ENCODE measurements at regions not wholly inside any gene's neighbourhood (a gene's known extent, or its start where the extent isn't known, plus 50 kb on each side); places are given as distances from the start of the nearest gene placed in this dataset.
"Not testable (repeated sequence)": the region's sequence is repeated elsewhere in the genome, so short reads cannot be mapped to it uniquely, and the experiment has no call there.

DNA sequence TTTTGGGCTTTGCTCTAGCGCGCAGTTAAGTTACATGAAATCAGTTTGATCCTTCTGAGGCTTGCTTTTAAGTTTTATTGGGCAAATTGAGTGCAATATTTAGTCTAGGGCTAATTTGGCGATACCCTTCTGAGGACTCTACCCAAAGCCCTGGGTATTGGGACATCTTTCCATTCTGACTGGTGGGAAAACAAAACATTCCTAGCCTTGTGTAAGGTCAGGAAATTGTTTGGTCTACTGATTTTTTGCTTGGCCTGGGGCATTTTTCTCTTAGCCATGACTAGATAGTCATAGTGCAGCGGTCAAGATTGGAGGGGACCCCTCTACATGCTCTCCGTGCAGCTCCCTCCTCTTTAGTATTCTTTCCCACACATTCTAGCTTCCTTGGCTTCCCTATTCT, 189.6 kb upstream of the PTGFR start:
- DNase-seq, result no peak

DNA sequence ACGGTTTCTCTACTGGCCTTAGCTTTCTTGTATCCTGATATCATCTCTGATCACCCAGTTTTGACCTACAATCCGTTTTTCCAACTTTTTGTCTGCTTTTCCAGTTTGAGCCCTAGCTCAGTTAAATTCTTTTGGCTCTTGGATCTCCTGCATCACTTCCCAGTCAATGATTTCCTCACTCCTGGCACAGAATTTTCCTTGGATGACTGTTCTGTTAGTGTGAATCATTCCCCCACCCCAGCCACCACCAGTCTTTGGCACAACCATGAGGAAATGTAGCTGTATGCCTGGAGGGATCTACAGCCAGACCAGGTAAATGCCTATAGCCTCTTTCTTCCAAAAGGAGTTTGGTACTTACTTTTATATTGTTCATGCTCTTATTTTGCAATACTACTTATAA, 187.2 kb upstream of the PTGFR start:
- no peak for DNase-seq

DNA sequence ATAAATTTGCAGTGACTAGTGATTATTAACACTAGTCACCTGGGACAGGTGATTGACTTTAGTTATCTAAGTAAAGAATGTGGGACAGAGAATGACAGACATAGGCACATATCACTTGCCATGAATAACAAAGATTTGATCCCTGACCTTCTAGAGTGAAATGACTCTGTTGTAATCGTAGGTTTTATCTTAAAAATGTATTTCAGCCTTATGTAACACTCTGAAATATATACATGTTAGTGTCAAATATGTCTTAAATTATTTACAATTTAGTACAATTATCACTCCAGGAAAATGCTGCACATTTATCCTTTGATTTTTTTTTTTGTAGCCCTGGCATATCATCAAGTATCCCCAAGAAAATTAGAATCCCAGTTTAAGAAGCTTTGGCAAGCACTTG, 186.4 kb upstream of the PTGFR start:
- DNase-seq, result no peak

DNA sequence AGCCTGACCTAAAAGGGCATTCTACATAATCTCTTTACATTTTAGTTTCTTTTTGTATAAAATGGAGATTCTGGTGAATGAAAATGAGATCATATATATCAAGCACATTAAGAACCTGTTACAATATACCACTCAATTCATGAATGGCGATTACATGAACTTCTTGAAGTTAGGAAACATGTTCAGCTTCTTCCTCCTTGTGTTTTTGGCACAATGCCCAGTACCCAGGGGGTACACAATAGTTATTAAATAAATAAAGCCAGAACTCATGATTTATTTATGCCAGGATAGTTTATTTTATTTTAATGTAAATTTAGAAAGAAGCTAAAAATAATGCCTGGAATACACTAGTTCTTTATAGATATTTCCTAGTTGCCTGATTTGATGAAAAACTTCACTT, 186.0 kb upstream of the PTGFR start:
- DNase-seq, result no peak

DNA sequence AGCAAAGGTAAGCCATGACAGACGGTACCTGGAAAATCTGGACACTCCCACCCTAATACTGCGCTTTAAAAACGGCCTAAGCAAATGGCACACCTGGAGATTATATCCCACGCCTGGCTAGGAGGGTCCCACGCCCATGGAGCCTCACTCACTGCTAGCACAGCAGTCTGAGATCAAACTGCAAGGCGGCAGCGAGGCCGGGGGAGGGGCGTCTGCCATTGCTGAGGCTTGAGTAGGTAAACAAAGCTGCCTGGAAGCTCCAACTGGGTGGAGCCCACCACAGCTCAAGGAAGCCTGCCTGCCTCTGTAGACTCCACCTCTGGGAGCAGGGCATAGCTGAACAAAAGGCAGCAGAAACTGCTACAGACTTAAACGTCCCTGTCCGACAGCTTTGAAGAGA, 180.5 kb upstream of the PTGFR start:
- DNase-seq, result not testable (repeated sequence)

DNA sequence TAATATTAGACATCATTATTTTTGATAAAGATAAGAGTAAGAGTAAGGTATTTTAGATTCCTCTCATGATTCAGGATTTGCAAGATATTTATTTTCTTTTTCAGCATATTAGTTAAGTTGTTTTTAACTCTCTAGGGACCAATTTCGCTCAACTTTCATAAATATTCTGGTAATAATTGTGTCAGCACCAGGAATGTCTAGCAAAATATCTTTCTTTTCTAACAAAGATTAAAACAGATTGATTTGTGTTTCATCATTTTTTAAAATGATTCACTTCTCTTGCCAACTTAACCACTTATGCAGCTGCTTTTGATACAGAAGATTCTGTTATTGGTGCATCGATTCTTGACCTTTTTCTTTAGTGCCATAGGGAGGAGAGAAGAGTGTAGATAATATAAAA, 172.8 kb upstream of the PTGFR start:
- no peak for DNase-seq

DNA sequence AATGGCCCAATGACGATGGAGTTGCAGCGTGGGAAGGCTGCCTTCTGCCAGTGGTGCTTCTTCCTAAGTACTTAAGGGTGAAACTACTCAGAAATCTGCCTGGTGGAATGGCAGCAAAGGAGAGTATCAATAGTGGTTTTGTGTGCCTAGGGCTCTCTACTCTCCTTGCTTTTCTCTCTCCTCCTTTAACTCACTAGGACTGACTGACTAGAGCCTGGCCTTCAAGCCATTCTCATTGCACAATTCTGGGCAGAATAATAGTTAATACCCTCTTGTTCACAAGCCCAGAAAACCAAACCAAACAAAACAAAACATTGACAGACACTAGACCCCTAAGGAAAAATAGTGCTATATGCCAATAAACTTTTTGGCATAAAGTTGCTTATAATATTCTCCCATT, 171.2 kb upstream of the PTGFR start:
- no peak for DNase-seq

DNA sequence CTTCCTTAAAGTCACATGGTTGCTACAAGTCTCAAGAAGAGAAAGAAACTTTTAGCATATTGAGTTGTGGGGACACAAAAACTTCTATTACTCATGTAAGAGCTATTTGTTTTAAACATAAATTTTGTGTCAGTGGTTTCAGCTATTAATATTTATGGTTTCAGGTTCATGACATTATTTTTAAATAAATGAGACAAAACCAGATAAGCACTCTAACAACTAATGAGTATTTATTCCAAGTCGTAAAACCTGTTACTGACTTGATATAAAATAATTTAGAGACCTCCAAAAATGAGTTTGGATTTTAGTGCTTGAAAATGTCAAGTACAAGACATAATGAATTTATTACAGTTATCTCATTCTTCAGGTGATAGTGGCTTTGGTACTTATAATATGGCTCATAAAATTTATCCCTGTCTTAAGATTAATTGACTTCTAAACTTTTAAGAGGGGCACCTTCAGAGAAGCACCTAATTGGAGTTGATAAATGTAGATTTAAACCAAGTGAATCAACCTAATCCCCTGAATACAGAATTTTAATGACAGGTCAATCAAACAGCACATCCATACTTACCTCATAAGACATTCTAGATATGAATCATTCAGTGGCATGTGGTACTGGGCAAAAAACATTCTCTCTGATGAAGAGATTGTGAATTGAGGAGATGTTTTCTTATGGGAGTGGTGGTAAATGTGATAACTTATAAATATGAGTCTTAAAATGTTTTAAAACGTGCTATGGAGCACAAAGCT, 167.7 kb upstream of the PTGFR start:
- no peak for DNase-seq

DNA sequence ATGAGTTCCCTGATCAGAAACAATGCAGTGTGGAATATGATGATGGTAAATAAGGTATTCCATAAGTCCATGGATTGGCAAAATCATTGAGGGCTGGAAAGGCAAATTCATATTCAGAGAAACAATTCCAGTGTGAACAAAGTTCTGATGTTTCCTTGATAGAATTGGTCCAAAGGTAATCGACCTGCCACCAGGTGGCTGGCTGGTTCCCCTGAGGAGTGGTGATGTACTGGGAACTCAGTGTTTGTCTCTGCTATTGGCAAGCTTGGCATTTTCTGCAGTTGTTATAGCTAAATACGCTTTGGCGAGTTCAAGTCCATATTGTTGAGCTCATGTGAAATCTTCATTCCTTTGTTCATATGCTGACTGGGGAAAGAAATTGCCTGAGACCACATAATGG, 165.5 kb upstream of the PTGFR start:
- DNase-seq, result no peak

DNA sequence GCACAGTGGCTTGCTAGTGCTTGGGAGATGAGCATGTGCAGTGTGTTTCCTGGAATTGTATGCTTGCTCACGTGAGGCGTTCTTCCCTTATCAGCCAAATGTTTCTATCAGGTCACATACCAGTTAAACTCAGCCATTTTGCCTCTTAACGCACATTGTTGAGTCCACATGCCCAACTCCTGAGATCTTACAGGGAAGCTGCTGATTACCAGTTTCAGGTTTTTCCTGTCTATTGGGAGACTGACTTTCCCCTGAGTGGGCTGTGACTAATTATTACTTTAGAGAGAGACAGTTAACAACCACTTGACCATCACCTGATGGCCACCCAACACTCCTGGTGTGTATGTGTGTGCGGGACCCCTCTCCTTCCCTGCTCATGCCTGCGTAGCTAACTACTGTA, 161.3 kb upstream of the PTGFR start:
- no peak for DNase-seq

DNA sequence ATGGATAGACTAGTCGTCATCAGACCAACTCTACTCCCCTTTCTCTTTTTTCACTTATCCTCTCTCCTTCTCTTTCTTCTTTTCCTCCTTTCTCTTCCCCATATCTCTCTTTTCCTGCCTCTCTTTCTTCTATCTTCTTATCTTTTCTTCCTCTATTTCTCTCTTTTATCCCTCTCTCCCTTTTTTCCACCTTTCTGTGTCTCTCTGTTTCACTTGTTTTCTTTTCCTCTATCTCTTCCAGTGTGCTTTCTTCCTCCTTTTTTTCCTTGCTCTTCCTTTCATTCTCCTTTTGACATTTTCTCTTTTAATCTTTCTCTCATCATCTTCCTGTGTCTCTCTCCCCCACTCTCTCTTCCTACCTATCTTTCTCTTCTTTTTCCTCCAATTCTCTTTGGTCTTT, 159.0 kb upstream of the PTGFR start:
- DNase-seq, result no peak

DNA sequence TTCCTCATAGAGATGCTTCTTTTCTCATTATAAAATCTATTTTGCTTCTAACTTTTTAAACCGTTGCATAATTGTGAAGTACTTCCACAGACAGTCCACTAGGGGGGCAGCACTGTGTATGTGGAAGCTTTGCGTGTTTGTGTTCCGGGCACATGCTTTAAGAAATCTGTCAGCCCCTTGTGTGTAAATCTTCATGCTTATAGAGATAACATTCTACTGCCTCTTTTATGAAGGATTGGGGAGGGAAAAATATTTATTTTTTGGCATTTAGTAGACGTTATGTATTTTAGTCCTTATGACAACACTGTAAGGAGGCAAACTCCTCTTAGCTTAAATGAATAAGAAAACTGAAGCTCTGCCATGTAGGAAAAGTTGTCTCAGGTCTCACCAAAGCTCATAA, 157.3 kb upstream of the PTGFR start:
- peak in 1 of 2 donors; percentile 2 for DNase-seq

DNA sequence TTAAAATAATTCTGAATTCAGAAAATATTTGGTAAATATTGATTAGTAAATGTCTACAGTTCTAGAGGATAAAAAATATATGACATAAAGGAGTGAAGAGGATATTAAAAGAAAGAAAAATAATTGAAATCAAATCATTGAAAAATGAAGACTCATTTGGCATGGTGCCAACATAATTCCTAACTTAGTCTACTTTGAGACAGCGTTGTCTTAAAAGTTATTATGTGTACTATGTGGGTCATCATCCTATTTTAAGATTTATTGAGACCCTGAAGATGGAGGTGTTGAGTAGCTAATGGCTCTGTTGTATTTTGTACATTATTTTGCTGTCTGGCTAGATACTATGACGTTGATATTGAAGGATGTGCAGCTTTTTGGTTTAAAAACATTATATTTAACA, 156.7 kb upstream of the PTGFR start:
- DNase-seq, result no peak

DNA sequence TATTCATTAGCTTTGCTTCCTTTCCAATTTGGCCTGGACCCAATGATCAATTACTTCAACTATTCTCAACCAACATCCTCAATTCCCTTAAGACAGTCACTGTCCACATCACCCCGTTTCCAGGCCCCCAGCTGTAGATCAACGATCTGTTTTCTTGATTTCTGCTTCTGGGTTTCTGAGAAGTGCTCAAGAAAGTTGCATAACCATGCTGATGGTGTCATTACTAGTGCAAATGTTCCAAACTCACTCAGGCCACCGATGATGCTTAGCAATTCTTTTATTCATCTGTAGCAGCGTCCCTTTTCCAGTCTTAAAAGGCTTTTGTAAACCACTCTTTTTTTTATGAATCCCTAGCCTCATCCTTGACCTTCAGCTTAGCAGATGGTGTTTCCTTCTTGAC, 155.8 kb upstream of the PTGFR start:
- no peak for DNase-seq

DNA sequence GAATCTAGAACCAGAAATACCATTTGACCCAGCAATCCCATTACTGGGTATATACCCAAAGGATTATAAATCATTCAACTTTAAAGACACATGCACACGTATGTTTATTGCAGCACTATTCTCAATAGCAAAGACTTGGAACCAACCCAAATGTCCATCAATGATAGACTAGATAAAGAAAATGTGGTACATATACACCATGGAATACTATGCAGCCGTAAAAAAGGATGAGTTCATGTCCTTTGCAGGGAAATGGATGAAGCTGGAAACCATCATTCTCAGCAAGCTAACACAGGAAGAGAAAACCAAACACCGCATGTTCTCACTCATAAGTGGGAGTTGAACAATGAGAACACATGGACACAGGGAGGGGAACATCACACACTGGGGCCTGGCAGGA, 154.0 kb upstream of the PTGFR start:
- not testable (repeated sequence) for DNase-seq

DNA sequence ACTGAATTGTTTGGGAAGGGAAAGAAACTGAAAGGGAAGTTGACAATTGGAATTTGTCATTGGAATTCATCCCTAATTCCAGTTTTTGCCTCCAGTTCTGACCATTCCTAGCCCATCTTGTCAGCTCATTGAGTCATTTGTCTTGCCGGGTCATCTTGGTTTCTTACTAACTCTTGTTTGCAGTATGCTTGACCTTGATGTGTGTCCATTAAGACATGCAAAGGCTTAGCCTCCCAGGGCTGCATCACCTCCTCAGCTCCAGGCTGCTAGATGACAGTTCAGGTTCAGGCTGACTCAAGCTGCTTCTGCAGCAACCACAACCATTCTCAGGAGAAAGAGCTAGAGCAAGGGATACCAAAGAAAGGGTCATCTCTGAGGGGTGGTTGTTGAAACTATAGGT, 151.3 kb upstream of the PTGFR start:
- no peak for DNase-seq

DNA sequence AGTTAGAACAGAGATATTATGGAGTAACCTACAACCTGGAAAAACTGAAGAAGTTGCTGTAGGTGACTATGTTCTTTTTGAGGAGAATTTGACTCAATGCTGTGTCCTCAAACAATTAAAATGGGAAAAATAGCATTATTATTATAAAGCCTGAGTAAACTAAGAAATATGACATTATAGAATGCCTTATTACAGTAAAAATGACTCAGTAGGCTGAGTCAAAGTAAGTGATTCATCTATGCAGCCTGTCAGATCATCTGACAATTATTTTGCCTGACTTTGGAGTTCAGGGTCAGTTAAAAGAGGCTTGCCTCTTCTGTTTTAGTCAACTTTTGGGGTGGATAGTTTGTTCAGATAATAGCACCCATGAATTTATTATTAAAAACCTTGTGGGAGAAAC, 150.8 kb upstream of the PTGFR start:
- no peak for DNase-seq

DNA sequence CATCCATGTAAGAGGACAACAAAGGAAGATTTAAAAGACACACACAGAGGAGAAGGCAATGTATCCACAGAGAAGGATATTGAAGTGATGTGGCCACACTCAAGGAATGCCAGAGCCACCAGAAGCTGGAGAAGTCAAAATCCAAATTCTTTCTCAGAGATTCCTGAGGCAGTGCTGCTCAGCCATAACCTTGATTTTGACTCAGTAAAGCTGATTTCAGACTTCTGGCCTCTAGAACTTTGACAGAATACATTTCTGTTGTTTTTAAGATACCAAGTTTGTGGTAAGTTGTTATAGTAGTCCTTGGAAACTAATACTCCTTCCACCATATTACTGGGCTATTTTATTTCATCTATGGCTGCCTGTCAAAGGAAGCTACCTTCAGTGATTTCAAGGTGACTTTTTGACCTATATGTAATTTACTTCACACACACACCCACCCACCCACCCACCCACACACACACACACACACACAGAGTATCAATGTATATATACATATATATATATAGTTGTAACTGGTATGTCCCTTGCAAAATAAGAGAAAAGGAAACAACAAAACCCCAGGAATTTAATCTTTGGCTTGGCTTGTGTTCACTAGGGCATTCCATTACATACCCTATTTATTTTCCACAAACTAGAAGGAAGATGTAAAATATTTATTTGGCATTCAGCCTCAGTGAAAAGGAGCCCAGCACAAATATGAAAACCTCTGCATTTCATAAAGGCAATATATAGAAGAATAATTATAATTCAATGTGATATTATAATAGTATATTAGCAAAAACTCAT, 142.1 kb upstream of the PTGFR start:
- no peak for DNase-seq

DNA sequence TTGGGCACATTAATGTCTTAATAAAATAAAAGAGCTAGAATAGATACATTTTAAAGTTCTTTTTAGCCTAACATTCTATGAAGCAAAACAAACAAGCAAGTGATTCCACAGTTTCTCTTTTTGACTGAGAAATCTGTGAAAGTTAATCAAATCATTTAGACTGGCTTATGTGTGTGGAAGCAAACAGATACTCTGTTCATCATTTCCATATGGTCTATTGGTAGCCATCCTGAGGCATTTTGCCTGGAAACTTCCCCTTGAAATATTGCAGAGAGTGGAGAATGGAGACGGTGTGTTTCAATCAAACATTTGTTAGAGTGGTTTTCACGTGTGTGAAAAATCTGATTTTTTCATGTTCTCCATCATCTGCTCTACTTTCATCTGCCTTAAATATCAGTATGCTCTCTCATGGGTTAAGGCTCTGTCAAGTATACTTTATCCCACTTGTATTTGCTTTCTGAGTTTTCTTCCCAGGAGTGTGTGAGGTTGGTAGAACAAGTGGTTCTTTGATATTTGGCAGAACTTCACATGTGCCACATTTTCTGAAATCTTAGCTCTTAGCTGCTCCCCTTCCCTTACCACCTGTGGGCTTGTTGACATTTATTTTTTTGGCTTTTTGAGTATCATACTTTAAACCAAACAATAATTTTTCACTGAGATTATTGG, 139.1 kb upstream of the PTGFR start:
- DNase-seq, result no peak

DNA sequence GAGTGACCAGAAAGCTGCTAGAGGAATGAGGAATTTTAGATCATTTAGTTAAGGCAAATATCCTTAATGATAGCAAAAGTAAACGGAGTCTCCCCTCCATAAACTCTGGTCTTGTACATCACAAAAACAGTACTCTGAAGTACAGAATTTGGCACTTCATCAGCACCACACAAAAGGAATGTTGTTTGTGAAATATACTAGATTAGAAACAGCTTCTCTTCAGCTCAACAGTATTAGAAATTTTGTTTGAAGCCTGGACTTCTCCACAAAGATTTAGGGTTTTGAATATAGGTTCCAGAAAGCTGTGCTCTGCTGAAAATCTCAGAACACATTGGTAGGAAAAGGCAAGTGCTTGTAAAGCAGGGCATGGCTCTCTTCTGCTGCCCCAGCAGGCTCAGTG, 135.1 kb upstream of the PTGFR start:
- DNase-seq, result no peak

DNA sequence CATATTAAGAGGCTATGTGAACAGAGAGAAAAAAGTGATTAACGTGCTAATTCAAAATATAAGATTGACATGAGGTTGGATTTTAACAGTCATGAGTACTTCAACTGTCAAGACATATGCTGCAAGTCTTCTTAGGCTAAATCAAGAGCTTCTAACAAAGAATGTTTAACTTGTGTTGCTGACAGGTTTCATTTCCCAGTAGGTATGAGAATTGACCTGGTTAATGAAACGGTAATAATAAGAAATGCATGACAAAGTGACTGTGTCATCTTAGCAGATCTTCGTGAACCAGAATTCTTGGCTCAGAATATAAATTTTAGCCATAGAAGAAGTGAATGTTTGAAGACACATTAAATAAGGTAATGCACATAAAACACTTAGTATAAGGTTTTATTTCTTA, 132.6 kb upstream of the PTGFR start:
- DNase-seq, result no peak

DNA sequence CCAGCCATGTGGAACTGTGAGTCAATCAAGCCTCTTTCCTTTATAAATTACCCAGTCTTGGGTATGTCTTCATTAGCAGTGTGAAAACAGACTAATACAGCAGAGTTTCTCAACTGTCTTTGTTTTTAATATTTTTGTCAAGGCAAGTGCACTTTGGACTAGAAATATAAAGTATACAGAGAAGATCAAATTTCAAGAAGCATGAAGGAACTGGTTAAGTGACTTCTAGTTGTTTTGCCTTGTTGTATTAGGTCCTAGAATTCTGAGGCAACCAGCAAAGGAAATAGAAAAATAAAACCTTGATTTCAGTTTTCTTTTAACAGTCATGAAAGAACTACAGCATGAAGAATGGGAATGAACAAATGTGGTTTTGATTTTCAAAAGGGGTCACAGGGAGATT, 131.1 kb upstream of the PTGFR start:
- DNase-seq, result no peak

DNA sequence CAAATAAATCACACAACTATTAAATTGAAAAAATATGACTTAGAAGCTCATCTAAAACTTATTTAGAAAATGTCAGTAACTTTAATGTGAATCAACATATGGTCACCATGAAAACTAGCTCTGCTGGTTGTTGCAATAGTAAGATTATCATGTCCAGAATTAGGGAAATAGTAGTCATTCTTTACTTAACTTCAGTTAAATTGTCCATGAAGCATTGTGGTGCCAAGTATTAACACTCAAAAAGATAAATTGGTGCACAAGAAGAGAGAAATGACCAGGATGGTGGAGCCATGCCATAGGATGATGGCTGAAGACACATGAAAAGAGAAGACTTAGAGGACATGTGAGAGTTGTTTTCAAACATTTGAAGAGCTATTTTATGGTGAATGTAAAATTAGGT, 130.2 kb upstream of the PTGFR start:
- no peak for DNase-seq

DNA sequence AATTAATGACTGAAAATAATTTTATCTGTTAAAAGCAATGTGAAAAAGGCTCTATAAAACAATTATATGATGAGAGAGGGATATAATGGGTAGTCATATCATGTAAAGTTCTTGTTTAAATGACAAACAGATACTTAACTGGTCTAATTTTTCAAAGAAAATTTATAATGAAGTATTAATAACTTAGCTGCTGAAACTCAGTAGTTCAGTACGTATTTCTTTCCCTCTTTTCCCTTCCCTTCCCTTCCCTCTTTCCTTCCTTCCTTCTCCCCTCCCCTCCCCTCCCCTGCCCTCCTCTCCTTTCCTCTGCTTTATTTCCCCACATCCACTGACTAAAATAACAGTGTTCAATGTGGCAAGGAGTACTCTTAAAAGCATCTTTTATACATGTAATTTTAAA, 123.1 kb upstream of the PTGFR start:
- no peak for DNase-seq
